HG02981 (cell line): ENCODE measurements at regions not wholly inside any gene's neighbourhood (a gene's known extent, or its start where the extent isn't known, plus 50 kb on each side); places are given as distances from the start of the nearest gene placed in this dataset.

Experiments used
- ATAC-seq: cut with Tn5 transposase; IDR thresholded peaks from one replicate; pipeline ENCODE4 v1.9.1; 2021; ENCODE audit warnings: mild to moderate bottlenecking, moderate library complexity; ENCODE audit not compliant: unreplicated experiment

DNA sequence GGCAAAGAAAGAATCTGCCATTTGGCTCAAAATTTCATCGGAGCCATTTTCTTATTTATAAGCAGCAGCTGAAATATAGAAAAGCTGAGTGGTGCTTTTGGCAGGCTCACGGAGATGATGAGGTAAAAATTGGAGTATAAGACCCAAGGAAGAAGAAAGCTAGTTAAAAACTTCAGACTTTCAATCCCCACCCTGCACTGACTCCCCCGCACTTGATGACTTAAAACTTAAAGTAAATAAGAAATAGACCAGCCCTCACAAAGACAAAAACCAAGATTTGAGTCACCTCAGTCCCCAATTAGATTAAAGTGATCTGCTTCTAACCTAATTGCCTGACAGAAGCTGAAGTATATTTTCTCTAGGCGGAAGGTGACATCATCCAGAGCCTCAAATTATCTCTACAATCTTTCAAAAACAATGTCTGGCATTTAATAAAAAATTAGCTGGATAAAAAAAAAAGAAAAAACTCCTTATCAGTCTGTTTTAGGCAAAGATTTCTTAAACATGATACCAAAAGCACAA lies 124.0 kb upstream of the PJA2 start:
- ATAC-seq, result no peak

DNA sequence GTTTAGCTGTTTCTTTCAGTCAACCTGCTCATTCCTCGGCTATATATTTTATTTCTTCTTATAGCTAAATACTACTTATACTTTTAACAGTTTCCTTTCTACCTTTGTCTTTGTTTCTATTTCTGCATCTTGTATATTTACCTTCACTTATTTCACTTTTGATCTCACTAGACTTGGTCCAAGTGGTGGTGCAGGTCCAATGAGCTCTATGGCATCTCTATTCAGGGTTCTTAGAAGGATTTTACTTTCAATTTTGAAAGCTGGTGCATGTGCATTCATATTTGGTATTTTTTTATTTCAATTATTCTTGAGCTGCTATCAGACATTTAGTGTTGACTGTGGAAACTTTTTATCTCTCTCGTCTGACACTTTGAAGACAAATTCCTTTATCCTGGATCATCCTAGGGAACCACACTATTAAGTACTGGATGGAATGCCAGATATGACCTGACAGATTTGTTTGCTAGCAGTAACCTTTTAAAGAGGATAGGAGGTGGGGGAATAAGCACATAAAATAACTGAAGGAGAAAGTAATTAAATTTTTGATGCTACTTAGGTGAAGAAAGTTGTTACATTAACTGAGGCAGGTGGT lies 123.1 kb upstream of the PJA2 start:
- no peak for ATAC-seq

DNA sequence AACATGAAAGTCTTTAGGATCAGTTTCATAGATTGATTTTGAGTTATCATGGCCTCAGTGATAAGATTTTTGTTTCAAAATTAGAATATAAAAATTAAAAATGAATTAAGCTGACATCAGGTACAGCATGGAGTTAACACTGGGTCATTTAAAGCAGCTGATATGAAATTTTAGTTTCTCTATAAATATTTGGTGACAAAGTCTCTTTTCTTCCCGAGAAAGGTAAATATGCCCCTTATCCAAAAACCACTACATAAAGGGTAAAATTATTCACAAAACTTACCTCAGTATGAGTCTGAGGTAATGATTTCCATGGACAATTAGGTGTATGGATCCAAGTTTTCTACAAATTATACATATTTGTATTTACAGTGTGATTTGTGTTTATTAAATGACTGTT lies 121.5 kb upstream of the PJA2 start:
- ATAC-seq, result no peak

DNA sequence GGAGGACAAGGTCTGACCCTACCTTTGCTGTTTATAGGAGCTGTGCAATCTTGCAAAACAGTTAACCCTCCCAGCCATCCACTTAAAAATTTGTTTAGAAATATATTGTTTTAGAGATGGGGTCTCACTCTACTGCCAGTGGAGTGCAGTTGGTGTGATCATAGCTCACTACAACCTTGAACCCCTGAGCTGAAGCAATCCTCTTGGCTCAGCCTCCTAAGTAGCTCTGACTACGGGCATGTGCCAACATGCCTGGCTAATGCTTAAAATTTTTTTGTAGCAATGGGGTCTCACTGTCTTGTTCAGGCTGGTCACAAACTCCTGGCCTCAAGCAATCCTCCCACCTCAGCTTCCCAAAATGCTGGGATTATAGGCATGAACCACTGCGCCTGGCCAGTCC lies 120.2 kb upstream of the PJA2 start:
- ATAC-seq, result no peak

DNA sequence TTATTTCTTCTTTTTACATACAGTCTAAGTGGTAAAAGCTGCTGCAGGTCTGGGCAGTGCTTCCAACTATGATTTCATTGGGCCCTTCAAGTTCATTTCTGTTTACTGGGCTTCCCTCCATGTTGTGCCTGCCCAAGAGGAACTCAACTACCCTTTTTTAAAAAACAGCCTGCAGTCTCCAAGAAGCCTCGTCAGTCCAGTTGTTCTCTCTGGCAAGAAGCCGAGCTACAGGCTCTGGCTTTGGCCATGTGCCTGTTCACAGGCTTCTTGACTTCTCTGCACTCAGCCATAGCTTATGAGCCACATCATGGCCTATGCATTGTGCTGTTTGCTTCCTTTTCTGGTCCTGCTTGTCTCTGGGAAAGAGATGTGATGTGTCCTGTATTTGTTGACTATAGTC lies 119.7 kb upstream of the PJA2 start:
- ATAC-seq, result no peak

DNA sequence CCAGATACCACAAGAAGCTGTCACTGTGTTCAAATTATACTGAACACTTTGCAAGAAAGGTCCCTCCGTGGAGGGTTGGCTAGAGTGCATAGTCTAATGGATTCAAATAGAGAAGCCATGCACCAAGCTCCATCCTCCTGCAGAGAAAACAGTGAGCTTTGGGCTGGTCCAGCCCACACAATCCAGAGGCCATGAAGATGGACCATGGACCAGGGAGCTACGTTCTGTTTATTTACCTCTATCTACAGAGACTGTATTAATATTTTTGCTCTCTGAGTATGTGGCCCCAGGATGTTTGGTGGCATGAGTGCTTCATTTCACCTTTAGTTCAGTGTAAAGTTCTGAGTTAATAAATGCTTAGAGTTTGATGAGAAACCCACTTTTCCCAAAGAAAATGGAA lies 114.8 kb upstream of the PJA2 start:
- ATAC-seq, result no peak

DNA sequence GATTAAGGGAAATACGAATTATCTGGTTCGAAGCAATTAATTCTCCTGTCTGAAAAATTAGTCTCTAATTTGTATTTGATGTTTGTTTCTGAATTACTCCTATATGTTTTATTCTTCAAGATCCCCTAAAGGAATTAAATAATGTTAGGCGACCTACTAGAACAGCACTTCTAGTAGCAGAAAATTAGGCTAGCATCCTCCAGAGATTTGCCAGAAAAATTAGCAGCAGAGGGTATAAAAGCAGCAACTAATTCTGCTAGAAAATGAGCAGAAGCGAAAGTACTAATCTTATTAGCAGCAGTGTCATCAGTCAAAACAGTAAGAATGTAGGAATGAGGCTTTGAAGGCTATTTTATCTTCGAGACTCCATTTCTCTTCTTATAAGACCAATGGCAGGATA lies 114.3 kb upstream of the PJA2 start:
- ATAC-seq, result no peak

DNA sequence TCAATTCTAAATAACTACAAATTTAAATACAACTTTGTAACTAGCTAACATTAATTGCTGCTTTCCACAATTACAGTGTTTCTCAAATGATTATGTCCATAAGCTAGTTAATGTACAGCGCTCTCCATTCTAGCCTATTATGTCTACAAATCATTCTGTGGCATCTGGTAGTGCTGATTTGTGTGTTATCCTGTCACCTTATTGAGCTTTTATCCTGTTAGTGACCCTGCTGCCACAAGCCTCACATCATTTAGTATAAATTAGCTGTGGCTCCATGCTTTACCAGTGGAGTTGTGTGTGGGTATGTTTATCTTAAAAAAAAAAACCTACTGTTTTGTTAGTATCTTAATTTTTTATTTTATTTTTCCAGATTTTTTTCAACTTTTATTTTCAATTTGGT lies 112.6 kb upstream of the PJA2 start:
- no peak for ATAC-seq

DNA sequence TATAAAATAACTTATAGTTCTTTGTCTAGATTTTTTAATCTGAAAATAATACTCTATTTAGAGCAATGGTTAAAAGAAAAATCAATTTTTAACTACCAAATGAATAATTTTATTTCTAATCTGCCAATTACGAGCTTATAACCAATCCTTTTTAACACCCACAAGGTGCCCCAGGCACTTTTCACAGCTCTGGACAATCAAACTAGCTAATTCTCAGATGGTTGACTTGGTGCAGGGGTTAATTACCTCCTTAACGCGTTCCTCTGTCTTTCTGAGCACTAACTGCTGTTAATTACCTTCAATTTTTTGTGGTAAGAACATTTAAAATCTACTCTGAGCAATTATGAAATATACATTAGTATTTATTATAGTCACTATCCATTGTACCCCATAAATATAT lies 109.6 kb upstream of the PJA2 start:
- no peak for ATAC-seq

DNA sequence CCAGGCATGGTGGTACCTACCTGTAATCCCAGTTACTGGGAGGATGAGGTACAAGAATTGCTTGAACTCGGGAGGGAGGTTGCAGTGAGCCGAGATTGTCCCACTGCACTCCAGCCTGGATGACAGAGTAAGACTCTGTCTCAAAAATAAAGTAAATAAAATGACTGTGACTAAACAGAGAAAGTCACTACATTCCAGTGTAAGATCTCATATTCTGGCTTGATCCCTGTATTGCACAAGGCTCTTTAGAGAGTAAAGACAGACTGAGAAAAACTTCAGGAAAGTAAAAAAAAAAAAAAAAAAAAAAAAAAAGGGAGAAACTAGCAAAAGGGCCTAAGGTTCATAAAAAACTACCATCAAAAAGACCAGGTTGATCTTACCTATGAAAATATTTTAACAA lies 106.6 kb upstream of the PJA2 start:
- ATAC-seq, result no peak

DNA sequence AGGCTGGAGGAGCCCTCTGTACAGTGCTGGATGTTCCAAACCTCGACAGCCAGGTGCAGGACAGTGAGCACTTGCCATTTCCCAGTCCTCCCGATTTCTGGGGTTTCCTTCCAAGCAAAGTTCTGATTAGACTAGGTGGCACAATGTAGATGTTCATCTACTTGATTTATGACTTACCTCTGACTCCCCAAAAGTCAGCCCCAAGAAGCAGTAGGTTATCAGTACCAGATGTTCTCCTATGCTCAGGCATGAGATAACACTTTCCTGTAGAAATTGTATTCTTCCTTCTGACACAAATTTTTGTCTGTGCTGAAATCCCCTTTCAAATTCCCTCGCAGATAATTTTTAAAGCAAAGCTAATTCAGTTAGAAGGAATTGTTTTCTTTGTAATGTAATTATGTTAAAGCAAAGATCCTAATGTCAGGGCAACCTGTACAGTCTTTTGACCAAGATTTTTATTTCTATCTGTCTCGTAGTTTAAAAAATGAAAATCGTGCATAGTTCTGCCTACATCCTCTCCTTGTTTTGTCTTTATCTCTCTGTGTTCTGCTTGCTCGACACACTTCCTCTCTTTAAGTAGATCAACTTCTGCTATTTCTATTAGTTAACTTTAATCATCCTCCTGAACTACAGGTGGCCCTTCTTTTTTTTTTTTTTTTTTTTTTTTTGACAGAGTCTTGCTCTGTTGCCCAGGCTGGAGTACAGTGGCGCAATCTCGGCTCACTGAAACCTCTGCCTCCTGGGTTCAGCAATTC lies 102.4 kb upstream of the PJA2 start:
- ATAC-seq, result no peak

DNA sequence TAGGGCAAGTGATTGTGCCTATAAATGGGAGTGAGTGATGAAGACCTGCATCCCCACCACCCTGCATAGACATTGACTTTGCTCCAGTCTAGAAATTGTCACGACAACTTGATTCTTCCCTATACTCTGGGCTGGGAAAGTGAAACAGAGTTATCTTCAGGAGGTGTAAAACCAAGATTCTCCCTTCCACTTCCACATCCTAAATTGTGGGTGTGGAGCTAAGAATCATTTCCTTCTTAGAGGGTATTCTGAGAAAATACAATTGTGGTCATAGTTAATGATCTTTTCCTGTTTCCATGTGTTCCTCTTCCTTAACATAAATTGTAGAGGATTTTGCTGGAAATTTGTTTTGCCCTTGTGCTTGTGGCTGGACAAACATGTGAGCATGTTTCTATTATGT lies 96.8 kb upstream of the PJA2 start:
- no peak for ATAC-seq

DNA sequence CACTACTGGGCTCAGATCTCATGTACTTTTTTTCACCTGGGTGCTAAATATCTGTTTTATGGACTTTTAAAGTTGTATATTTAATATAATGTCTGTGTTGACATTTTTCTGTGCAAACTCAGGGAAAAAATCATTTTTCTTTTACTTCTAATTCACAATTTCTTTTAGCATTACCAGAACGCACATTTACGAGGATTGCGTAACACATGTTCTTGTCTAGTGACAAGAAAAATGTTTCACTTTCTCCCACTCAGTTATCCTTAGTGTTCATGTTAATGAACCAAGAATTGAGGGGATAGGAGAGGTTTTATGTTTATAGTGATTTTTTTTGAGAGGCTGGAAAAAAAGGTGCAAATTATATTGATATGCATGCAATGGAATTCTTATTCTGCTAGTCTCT lies 86.3 kb upstream of the PJA2 start:
- ATAC-seq, result no peak

DNA sequence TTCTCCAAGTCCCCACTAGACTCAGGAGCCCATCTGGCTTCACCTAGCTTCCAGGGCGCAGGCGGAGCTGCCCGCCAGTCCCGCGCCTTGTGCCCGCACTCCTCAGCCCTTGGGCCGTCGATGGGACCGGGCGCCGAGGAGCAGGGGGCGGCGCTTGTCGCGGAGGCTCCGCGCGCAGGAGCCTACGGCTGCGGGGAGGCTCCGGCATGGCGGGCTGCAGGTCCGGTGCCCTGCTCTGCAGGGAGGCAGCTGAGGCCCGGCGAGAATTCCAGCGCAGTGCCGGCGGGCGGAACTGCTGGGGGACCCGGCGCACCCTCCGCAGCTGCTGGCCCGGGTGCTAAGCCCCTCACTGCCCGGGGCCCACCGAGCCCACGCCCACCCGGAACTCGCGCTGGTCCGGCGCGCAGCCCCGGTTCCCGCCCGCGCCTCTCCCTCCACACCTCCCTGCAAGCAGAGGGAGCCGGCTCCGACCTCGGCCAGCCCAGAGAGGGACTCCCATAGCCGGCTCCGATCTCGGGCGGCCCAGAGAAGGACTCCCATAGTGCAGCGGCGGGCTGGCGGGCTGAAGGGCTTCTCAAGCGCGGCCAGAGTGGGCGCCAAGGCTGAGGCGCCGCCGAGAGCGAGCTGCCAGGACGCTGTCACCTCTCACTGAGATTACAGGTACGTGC lies 78.1 kb upstream of the PJA2 start:
- ATAC-seq, result no peak

DNA sequence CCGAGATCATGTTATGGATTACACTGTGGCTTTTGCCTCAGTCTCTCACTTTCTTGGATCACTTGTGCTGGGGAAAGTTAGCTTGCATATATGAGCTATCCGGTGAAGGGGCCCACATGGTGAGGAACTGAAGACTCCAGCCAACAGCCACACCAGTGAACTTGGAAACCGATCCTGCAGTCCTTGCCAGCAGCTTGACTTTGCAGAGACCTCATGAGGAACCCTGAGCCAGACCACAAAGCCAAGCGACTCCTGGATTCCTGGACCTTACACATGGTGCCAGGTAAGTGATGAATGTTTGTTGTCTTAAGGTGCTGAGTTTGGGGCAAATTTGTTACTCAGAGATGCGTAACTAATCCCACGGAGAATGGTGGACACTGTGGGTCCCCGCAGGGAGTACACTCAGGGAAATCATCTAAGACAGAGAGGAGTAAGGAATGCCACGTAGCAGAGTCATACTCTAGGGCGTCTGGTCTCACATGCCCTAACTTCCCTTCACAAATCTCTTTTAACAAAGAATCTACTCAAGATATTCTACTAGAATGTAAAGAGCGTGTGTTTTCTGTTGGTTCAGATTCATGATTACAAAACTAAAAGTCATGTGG lies 76.5 kb upstream of the PJA2 start:
- no peak for ATAC-seq

DNA sequence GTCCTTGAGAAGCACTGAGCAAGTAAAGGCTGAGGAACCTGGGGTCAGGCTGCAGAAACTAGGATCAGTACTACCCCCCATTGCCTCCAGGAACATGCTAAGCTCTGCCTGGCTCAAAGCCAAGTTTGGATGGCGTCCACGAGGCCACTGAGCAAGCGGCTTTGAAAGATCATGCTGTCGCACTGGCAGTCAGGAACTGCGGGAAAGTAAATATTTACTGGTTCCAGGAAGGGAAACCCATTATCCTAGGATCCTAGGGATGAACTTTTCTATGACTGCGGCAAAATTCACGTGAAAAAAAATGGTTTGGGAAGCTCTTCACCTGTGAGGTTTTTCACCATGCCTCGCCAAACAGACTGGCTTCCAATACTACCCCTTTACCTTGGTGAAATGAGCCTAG lies 75.3 kb upstream of the PJA2 start:
- ATAC-seq, result no peak

DNA sequence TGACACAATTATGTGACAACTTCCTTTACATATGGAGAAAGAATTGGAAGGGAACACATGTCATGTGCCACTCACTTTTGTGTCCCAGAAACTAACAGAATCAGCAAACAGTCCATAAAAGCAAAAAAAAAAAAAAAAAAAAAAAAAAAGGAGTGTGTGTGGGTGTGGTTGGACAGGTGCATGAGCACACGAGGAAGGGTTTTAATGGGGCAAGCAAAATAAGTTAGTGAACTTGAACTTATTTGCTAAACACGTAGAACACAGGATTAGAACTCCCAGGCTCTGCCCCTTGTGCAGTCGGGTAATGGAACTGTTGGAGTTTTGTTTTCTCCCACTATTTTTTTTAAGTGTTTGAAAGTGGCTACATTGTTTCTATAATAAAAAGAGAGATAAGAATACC lies 74.8 kb upstream of the PJA2 start:
- ATAC-seq, result no peak

DNA sequence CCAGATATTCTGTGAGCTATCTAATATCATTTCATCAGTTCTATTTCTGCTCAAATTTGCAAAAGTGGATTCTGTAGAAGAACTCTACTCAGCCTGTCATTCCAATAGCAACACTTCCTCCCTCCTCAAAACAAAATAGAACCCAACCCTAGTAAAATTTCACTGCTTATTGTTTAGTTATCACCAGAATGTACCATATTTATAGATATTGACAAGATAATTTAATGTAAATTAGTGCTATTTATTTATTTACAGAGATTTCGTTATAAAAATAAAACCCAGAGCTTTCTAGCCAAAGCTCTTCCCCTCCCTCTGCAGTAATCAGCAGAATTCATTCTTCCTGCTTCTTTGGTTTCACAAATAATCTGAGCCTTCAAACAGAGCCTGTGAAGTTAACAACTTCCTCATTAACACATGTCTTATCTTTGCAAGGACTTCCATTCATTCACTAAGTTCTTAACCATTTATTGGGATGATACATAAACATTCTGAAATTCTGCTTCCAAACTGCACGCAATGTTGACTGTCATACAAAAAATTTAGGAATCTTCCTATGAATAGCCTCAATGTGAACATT lies 73.7 kb upstream of the PJA2 start:
- no peak for ATAC-seq

DNA sequence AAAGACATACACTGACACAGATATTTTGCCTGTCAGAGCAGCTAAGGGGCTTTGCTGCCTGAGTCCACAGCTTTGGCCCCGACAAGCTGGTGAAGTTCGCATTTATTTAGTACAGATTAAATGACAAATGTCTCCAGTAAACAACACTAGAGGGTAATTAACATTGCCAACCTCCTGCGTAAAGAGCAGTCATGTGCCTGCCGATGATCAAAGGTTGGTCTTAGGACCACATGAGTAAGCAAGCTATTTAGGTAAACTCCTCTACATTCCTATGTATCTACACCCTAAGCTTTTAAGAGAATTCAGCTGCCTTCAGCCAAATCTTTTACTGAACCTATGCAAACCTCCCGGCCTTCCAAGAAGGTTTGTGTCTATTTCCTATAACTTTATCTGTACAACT lies 73.0 kb upstream of the PJA2 start:
- no peak for ATAC-seq

DNA sequence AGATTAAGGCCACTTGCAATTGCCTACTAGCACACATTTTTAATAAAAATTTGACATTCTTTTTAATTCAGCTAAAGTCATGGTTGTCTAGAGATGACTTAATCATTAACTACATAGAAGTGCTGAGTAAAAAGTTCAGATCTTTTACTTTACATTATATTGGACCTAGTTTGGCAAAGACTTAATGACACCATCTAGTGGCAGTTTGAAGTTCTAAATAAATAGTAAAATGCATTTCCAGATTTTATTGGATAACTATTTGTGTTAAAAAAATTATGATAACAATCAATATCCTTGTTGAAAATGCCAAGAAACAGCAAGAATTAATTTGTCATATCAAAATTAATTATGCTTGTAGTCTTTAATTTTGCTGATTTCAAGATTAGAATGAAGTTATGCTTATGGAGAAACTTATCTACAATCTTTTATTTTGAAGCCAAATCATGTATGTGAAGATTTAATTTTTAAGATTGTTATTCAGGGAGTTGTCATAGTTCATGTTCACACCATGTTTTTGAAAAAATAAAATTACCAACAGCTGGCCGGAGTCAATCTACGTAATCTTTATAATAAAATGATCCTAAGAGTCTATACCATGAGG lies 69.6 kb upstream of the PJA2 start:
- ATAC-seq, result no peak

DNA sequence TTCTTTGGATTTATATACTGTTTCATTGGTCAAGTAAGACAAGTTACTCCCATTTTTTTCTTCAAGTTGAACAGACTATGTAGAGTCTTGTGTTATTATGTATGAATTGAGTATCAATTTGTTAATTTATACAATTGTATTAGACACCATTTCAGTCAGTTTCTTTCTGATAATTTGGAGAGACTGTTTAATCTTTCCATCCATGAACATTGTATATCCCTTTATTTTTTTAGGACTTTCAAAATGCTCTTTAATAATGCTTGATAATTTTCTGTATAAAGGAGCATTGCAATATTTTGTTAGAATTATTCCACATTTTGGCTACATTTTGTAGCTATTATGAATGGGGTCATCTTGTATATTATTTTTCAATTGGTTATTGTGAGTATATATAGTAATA lies 69.1 kb upstream of the PJA2 start:
- no peak for ATAC-seq
